ENCODE measurements at regions not wholly inside any gene's neighbourhood (a gene's known extent, or its start where the extent isn't known, plus 50 kb on each side); places are given as distances from the start of the nearest gene placed in this dataset.

DNA sequence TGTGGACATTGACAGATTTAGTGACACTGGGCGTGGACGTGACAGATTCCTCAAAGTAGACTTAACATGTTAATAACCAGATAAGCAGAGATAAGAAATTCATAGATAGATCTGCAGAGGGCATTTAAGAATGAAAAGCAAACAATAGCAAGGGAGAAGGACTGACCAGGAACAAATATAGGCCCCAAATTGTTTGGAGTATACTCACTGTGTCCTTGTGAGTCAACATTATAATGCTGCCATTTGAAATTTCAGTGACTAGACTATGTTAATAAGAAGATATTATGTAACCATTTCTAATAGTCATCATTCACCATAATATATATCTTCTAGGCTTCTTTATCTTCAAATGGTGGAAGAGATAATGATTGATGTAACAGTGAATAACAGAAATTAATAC is 78.1 kb upstream of the SLC38A11 start:
- DNase-seq (ENCODE audit: low read depth): no peak

DNA sequence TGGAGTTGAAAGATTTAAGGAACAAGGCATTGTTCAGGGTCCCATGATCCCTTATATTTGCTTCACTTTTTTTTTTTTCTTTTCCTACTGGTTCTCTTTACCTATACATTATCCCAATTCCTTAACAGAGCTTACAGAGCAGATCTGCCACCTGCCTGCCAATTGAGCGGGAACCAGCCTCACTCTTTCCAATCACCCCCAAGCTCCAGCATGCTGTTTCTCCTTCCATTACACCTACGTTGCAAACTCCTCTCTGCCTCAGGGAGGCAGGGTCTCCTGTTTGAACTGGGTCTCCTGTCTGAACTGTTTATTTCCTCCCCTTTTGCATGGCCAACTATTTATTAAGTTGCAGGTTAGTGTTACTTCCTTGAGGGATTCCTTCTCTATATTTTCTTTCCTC is 77.2 kb upstream of the SLC38A11 start:
- no peak for DNase-seq (ENCODE audit: low read depth)

DNA sequence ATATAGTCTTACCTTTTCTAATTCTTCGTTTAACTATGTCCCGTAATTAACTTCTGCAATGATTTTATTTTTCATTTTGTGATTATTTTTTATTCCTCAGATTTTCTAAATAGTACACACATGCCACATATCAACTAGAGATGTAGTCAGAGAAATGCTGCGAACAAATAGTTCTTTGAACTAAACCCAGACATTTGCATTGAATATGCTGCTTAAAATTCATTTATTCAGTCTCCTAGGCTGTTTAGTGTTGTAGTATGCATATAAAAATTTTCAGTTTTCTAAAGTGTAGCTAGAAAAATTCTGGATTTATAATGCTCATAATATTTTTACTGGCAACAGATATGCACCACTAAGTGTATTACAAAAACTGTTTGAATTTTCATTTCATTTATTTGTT is 68.9 kb upstream of the SLC38A11 start:
- DNase-seq (ENCODE audit: low read depth): no peak

DNA sequence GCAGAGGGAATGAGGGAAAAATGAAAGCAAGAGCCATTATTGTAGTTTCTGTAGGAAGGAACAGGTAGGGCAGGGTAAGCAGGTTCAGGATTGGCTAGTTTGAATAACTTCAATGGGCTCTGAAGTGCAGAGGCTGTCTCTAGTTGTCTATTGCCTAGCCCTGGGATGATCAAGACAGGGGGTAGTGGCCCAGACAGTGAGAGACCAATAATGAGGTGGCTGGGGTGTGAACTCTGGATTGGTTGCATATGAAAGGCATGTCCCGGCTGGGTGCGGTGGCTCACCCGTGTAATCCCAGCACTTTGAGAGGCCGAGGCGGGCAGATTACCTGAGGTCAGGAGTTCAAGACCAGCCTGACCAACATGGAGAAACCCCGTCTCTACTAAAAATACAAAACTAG is 67.5 kb upstream of the SLC38A11 start:
- no peak for DNase-seq (ENCODE audit: low read depth)

DNA sequence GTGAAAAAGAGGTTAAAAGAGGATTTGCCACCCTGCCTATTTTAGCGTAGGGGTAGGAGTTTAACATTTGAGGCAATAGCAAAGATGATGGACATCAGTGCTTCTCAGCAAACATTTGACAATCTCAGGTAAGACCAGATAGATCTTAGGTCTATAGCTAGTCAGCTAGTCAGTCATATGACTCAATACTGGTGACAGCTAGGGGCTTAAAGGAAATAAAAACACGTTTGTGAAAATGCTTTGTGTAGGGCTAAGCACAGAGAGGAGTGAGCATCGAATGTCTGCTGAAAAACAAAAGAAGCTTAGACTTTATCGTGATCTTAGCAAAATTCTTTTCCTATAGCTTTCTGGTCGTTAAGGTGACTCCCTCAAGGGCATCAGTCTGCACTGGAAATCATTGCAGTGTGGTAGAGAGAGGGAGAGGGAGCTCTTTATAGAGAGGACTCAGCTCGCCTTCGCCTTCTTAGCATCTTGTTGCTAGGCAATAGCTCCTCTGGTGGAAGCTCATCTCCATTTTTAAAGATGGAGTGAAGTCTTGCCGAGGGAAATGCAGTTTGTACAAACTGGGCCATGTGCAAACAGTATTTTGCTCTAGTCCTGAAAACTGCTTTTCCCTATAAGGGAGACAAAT is 62.8 kb upstream of the SLC38A11 start:
- DNase-seq (ENCODE audit: low read depth): peak; percentile 9

DNA sequence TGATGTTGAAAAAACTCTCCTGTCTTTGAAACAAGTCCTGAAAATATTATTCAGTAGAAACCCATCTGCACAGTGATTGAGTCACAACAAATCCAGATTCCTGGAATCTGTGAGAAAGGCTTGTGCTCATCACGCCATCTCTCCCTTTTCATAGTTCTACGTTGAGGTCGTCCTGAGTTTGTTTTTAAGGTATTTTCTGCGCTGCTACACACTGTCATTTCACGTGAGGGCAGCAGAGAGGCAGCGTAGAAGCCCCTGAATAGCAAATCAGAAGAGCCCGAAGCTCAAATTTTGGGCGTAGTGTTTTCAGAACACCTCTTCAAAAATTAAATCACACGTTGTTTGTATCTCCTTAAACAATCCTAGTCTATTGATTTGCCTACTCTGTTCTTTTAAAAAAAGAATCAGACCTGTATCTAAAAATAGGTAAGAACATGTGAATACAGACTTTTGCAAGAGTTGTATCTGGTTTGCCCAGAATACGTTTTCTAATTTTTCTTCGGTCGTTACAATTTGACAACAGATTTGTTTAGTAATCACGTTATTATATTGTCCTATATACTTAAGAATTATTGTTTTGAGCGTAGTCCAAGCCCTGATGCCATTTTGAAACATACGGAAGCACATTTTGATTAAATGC is 61.6 kb upstream of the SLC38A11 start:
- peak; percentile 61 for DNase-seq (ENCODE audit: low read depth)

DNA sequence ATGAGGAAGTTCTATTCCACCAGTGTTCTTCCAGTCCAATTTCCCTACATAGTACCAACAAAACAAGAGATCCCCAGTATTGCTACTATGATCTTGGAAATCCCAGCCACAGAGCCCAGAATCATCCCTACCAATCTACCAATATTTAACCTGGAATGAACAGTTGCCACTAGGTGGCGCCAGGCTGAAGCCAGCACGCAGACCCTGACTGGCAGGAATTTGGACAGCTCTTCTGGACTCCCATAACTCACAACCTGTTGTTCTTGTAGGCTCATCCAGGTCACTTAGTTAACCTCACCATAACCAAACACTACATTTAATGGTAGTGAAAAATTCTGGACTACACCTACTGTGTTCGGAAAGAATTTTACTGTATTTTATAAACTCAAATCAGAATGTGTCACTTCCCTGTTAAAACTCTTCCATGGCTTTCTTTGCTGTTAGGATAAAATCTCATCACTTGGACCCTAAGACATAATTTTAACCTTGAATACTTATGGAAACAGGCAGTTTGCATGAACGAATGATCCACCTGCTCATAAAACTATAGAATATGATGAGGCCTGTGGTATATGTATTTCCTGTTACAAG is 59.8 kb upstream of the SLC38A11 start:
- DNase-seq (ENCODE audit: low read depth): peak; percentile 59

DNA sequence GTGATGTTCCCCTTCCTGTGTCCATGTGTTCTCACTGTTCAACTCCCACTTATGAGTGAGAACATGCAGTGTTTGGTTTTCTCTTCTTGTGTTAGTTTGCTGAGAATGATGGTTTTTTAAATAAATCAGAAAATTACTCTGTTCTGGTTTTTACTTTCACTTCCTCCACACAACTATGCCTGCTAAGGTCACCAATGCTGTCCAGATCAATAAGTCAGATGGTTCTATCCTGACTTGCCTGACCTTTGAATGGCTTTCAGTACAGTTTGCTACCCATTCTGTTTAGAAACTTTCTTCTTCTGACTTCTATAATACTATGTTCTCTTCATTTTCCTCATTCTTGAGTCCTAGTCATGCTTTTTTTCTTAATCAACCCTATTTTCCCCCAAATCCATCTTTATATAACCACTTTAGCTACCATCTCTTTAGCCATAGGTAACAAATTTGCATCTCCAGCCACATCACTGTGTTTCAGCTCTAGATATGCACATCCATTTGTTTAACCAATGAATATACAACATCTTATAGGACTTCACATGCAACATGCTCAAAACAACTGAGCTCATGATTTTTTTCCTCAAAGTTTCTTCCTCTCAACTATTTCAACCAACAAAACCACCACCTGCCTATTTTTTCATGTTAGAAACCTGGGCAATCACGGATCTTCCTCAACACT is 58.8 kb upstream of the SLC38A11 start:
- DNase-seq (ENCODE audit: low read depth): no peak

DNA sequence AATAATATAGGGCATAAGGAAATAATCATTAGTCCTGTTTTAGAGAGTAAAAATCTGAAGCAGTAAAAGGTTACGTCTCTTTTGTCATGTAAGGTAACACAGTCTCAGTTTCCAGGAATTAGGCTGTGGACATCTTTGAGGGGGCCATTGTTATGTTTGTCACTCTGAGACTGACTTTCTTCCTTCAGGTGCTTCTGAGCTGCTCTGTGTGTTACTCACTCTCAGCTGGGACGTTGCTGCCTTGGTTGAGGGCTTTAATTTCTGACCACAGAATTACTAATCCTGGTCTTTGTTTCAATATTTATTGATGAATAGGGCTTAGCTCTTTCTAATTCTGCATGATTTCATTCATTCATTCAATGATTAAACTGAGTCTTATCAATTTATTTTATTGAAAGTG is 55.9 kb upstream of the SLC38A11 start:
- DNase-seq (ENCODE audit: low read depth): no peak

DNA sequence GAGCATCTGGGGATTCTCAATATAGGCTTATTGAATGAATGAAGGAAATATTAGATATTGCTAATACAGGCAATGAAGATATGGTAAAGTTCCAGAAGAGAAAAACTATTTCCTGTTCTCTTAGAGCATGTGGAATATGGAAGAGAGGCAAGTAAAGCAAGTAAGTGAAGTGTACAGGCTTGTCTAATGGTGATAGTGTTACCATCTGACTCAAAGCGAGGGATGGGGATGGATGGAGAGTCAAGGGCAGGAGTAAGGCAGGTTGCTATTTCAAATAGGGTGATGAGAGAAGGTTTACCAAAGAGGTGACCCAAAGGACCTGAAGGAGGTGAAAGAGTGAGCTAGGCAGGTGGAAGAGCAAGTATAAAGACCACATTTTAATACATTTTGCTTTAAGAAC is 55.2 kb upstream of the SLC38A11 start:
- DNase-seq (ENCODE audit: low read depth): no peak

DNA sequence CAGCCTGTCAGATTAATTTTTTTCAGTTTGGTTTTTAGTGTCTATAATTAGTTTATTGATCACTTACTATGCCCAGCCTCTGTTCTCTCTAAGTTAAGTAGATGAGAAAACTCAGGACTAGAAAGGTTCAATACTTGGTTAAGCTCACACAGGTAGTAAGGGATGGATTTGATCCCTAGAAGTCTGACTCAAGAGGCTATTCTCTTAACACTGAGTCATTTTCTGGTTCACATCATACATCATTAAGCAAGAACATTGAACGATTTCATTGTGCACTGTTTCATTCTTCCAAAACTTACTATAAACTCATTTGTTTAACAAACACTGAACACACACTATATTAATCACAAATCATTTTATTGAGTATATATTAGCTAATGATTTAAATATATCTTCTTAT is 54.1 kb upstream of the SLC38A11 start:
- DNase-seq (ENCODE audit: low read depth): peak; percentile 54

DNA sequence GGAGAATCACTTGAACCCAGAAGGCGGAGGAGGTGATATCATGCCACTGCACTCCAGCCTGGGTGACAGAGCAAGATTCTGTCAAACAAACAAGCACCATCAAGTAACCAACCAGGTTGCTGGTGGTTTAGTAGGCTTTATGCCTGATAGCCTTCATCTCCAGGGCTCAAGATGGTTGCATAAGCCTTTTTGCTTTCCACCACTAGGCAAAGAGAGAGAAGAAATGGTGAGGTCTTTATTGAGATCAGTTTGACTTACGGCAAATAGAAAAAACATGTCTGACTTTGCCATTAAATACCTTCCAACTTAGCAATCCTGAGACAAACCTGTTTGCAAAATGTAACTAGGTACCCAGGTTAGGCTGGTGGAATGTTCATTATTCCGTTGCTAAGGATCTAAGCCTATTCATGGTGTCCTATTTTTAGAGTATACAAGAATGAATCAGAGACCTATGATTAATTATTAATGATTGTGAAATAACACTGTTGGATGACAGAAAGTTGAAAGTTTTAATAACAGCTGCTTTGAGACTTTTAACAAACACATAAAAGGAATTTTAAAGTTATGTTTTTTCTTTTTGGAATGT is 53.5 kb upstream of the SLC38A11 start:
- peak; percentile 62 for DNase-seq (ENCODE audit: low read depth)

DNA sequence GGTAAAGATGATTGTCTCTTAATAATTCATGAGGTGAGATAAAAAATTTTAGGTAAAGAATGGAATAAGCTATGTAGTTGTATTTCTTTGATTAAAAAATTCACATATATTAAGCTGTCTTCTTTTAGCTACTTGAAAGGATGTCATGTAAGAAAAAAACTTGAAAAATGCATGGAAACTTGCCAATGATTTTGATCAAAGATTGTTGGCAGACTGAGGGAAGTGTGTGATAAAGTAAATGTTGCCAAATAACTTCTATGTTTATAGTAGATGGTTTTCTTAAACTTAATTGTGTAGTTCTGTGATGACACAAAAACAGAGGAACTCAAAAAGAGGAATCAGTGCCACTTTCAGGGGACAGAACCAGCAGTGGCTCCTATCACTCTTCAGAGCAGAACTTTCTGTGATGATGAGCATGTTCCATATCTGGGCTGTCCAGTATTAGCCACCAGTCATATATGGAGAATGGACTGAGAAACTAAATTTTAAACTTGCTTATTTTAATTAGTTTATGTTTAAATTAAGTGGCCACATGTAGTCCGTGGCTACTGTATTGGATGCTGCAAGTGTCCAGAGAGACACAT is 51.9 kb upstream of the SLC38A11 start:
- DNase-seq (ENCODE audit: low read depth): peak; percentile 12
